IPS-20b (cell line): ENCODE measurements at regions not wholly inside any gene's neighbourhood (a gene's known extent, or its start where the extent isn't known, plus 50 kb on each side); places are given as distances from the start of the nearest gene placed in this dataset.

Source experiments
- H3K27ac ChIP-seq: one replicate; pipeline ENCODE4 v1.5.1; 2013; ENCODE audit warnings: low read length
- H3K27me3 ChIP-seq: 2 replicates; pipeline ENCODE4 v1.6.1; 2013; ENCODE audit warnings: mild to moderate bottlenecking, low read length, inconsistent platforms; ENCODE audit not compliant: insufficient read depth
- H3K36me3 ChIP-seq: 2 replicates; pipeline ENCODE4 v1.6.1; 2013; ENCODE audit warnings: low read depth, mild to moderate bottlenecking, inconsistent platforms, low read length, moderate library complexity; ENCODE audit not compliant: insufficient read depth
- H3K4me1 ChIP-seq: 2 replicates; pipeline ENCODE4 v1.6.1; 2013; ENCODE audit warnings: mild to moderate bottlenecking, control low read depth, inconsistent platforms, low read length, moderate library complexity; ENCODE audit not compliant: insufficient read depth
- H3K4me3 ChIP-seq: 2 replicates; pipeline ENCODE4 v1.5.1; 2013; ENCODE audit warnings: mild to moderate bottlenecking, low read length, inconsistent platforms
- H3K9ac ChIP-seq: 2 replicates; pipeline ENCODE4 v1.6.1; 2013; ENCODE audit warnings: low read depth, mild to moderate bottlenecking, inconsistent platforms, low read length, moderate library complexity
- H3K9me3 ChIP-seq: 2 replicates; pipeline ENCODE4 v1.6.1; 2013; ENCODE audit warnings: mild to moderate bottlenecking, low read depth, low read length, inconsistent platforms; ENCODE audit not compliant: insufficient read depth

GRCh38 chr2:215606219-215606618 lies 170.4 kb upstream of the FN1 start:
- no peaks in the 10 kb centered on the region for H3K4me1 ChIP-seq
- no peak overlapping the region for H3K4me3 ChIP-seq
- H3K9me3 ChIP-seq: no peaks in the 10 kb centered on the region
- no peak overlapping the region for H3K27ac ChIP-seq
- no peaks in the 10 kb centered on the region for H3K36me3 ChIP-seq
- H3K27me3 ChIP-seq: no peaks in the 10 kb centered on the region
- no peak overlapping the region for H3K9ac ChIP-seq

- Histone ChIP-seq H3K36me3 (no peaks in the 10 kb centered on the region), H3K27ac (no peak overlapping the region), H3K9ac (no peak overlapping the region), H3K4me3 (no peak overlapping the region), H3K9me3 (no peaks in the 10 kb centered on the region), H3K27me3 (no peaks in the 10 kb centered on the region), H3K4me1 (no peaks in the 10 kb centered on the region)
Measured at GRCh38 chr2:215605214-215605613, 169.3 kb upstream of the FN1 start.

- no peaks in the 10 kb centered on the region for H3K27me3 ChIP-seq
Measured at GRCh38 chr2:215604606-215605005, 168.7 kb upstream of the FN1 start.

GRCh38 chr2:215603440-215603839 lies 167.6 kb upstream of the FN1 start:
- Histone ChIP-seq H3K4me3 (no peak overlapping the region), H3K9ac (no peak overlapping the region), H3K27ac (no peak overlapping the region), H3K4me1 (no peaks in the 10 kb centered on the region), H3K9me3 (no peaks in the 10 kb centered on the region), H3K27me3 (no peaks in the 10 kb centered on the region), H3K36me3 (no peaks in the 10 kb centered on the region)

More at GRCh38 chr2:215604606-215605005, 168.7 kb upstream of the FN1 start:
- Histone ChIP-seq H3K9ac (no peak overlapping the region), H3K4me3 (no peak overlapping the region), H3K4me1 (no peaks in the 10 kb centered on the region), H3K36me3 (no peaks in the 10 kb centered on the region), H3K27ac (no peak overlapping the region), H3K9me3 (no peaks in the 10 kb centered on the region)

GRCh38 chr2:215602997-215603396 lies 167.1 kb upstream of the FN1 start:
- H3K9me3 ChIP-seq: no peaks in the 10 kb centered on the region
- no peaks in the 10 kb centered on the region for H3K27me3 ChIP-seq
- no peaks in the 10 kb centered on the region for H3K36me3 ChIP-seq
- H3K27ac ChIP-seq: no peak overlapping the region
- no peaks in the 10 kb centered on the region for H3K4me1 ChIP-seq
- no peak overlapping the region for H3K4me3 ChIP-seq
- H3K9ac ChIP-seq: no peak overlapping the region

GRCh38 chr2:215601990-215602721 lies 166.3 kb upstream of the FN1 start:
- Histone ChIP-seq H3K27me3 (no peaks in the 10 kb centered on the region), H3K4me1 (no peaks in the 10 kb centered on the region), H3K27ac (no peak overlapping the region), H3K4me3 (no peak overlapping the region), H3K9ac (no peak overlapping the region), H3K9me3 (no peaks in the 10 kb centered on the region), H3K36me3 (no peaks in the 10 kb centered on the region)

GRCh38 chr2:215601526-215601925 lies 165.7 kb upstream of the FN1 start:
- H3K9ac ChIP-seq: no peak overlapping the region
- no peaks in the 10 kb centered on the region for H3K36me3 ChIP-seq
- no peaks in the 10 kb centered on the region for H3K27me3 ChIP-seq
- H3K9me3 ChIP-seq: no peaks in the 10 kb centered on the region
- no peak overlapping the region for H3K4me3 ChIP-seq
- no peaks in the 10 kb centered on the region for H3K4me1 ChIP-seq
- no peak overlapping the region for H3K27ac ChIP-seq

- no peak overlapping the region for H3K9ac ChIP-seq
- no peak overlapping the region for H3K4me3 ChIP-seq
- no peaks in the 10 kb centered on the region for H3K36me3 ChIP-seq
- H3K9me3 ChIP-seq: no peaks in the 10 kb centered on the region
- H3K27ac ChIP-seq: no peak overlapping the region
- H3K27me3 ChIP-seq: no peaks in the 10 kb centered on the region
- H3K4me1 ChIP-seq: no peaks in the 10 kb centered on the region
Measured at GRCh38 chr2:215598376-215598975, 162.6 kb upstream of the FN1 start.

- Histone ChIP-seq H3K36me3 (no peaks in the 10 kb centered on the region), H3K27me3 (no peaks in the 10 kb centered on the region), H3K27ac (no peak overlapping the region), H3K4me3 (no peak overlapping the region), H3K9ac (no peak overlapping the region), H3K9me3 (no peaks in the 10 kb centered on the region), H3K4me1 (no peaks in the 10 kb centered on the region)
Measured at GRCh38 chr2:215597577-215597976, 161.7 kb upstream of the FN1 start.

- Histone ChIP-seq H3K27me3 (no peaks in the 10 kb centered on the region), H3K9ac (no peak overlapping the region), H3K9me3 (no peaks in the 10 kb centered on the region), H3K27ac (no peak overlapping the region), H3K4me3 (no peak overlapping the region), H3K4me1 (no peaks in the 10 kb centered on the region), H3K36me3 (no peaks in the 10 kb centered on the region)
Measured at GRCh38 chr2:215594766-215595165, 158.9 kb upstream of the FN1 start.

- no peaks in the 10 kb centered on the region for H3K4me1 ChIP-seq
- no peak overlapping the region for H3K9ac ChIP-seq
- H3K36me3 ChIP-seq: no peaks in the 10 kb centered on the region
- H3K27ac ChIP-seq: no peak overlapping the region
- H3K4me3 ChIP-seq: no peak overlapping the region
- no peaks in the 10 kb centered on the region for H3K27me3 ChIP-seq
- no peaks in the 10 kb centered on the region for H3K9me3 ChIP-seq
Measured at GRCh38 chr2:215590010-215590745, 154.3 kb upstream of the FN1 start.

- no peak overlapping the region for H3K9ac ChIP-seq
- no peaks in the 10 kb centered on the region for H3K27me3 ChIP-seq
- H3K36me3 ChIP-seq: no peaks in the 10 kb centered on the region
- H3K9me3 ChIP-seq: no peaks in the 10 kb centered on the region
- H3K27ac ChIP-seq: no peak overlapping the region
- no peak overlapping the region for H3K4me3 ChIP-seq
- no peaks in the 10 kb centered on the region for H3K4me1 ChIP-seq
Measured at GRCh38 chr2:215583881-215584280, 148.0 kb upstream of the FN1 start.
